H9 (cell line): ENCODE measurements at regions not wholly inside any gene's neighbourhood (a gene's known extent, or its start where the extent isn't known, plus 50 kb on each side); places are given as distances from the start of the nearest gene placed in this dataset.

Source experiments
- DNase-seq: peaks from one replicate; pipeline ENCODE4 v3.0.0-alpha.2; 2017
- H2AFZ ChIP-seq: one replicate; pipeline ENCODE4 v1.6.1; 2013; ENCODE audit warnings: mild to moderate bottlenecking, low read length, control low read depth, moderate library complexity
- H2AK5ac ChIP-seq: 2 replicates; pipeline ENCODE4 v1.6.1; 2013; ENCODE audit warnings: low read length, control low read depth, mixed read lengths; ENCODE audit not compliant: insufficient read length
- H2BK120ac ChIP-seq: one replicate; pipeline ENCODE4 v1.6.1; 2013; ENCODE audit warnings: low read depth, mild to moderate bottlenecking, low read length, control low read depth, inconsistent platforms; ENCODE audit not compliant: poor library complexity, severe bottlenecking
- H2BK12ac ChIP-seq: 2 replicates; pipeline ENCODE4 v1.6.1; 2013; ENCODE audit warnings: low read length, control low read depth, mixed read lengths, low read depth; ENCODE audit not compliant: insufficient read length
- H2BK15ac ChIP-seq: 2 replicates; pipeline ENCODE4 v1.6.1; 2013; ENCODE audit warnings: low read depth, low read length, control low read depth
- H2BK20ac ChIP-seq: one replicate; pipeline ENCODE4 v1.6.1; 2013; ENCODE audit warnings: low read depth, mild to moderate bottlenecking, low read length, control low read depth, inconsistent platforms; ENCODE audit not compliant: poor library complexity, severe bottlenecking
- H2BK5ac ChIP-seq: 2 replicates; pipeline ENCODE4 v1.6.1; 2013; ENCODE audit warnings: low read length, control low read depth, mixed read lengths; ENCODE audit not compliant: insufficient read length
- H3K14ac ChIP-seq: 2 replicates; pipeline ENCODE4 v1.6.1; 2013; ENCODE audit warnings: low read length, control low read depth; ENCODE audit not compliant: insufficient read depth
- H3K18ac ChIP-seq: 2 replicates; pipeline ENCODE4 v1.6.1; 2013; ENCODE audit warnings: low read depth, mild to moderate bottlenecking, mixed read lengths, low read length, control low read depth; ENCODE audit not compliant: insufficient read length
- H3K23ac ChIP-seq: 2 replicates; pipeline ENCODE4 v1.6.1; 2013; ENCODE audit warnings: low read length, control low read depth, mixed read lengths, low read depth; ENCODE audit not compliant: insufficient read length
- H3K23me2 ChIP-seq: 2 replicates; pipeline ENCODE4 v1.6.1; 2013; ENCODE audit warnings: low read depth, mild to moderate bottlenecking, mixed read lengths, low read length, control low read depth; ENCODE audit not compliant: insufficient read length, poor library complexity, severe bottlenecking
- H3K27ac ChIP-seq: 2 replicates; pipeline ENCODE4 v1.5.1; 2013; ENCODE audit warnings: low read length, control low read depth, mixed read lengths, low read depth; ENCODE audit not compliant: insufficient read length
- H3K27me3 ChIP-seq: 2 replicates; pipeline ENCODE4 v1.6.1; 2013; ENCODE audit warnings: low read length, control low read depth, inconsistent platforms; ENCODE audit not compliant: insufficient read depth
- H3K4ac ChIP-seq: 2 replicates; pipeline ENCODE4 v1.6.1; 2013; ENCODE audit warnings: low read depth, mild to moderate bottlenecking, control low read depth, inconsistent platforms, low read length, moderate library complexity
- H3K4me1 ChIP-seq: 2 replicates; pipeline ENCODE4 v1.6.1; 2013; ENCODE audit warnings: low read length, control low read depth, inconsistent platforms; ENCODE audit not compliant: insufficient read depth
- H3K4me2 ChIP-seq: 2 replicates; pipeline ENCODE4 v1.6.1; 2013; ENCODE audit warnings: low read length, control low read depth, mixed read lengths; ENCODE audit not compliant: insufficient read length, insufficient read depth
- H3K56ac ChIP-seq: 2 replicates; pipeline ENCODE4 v1.6.1; 2013; ENCODE audit warnings: low read depth, mild to moderate bottlenecking, mixed read lengths, low read length, control low read depth; ENCODE audit not compliant: insufficient read length
- H3K79me1 ChIP-seq: 2 replicates; pipeline ENCODE4 v1.6.1; 2013; ENCODE audit warnings: low read depth, mild to moderate bottlenecking, moderate library complexity, low read length, control low read depth, inconsistent platforms; ENCODE audit not compliant: insufficient read depth, poor library complexity, severe bottlenecking
- H3K79me2 ChIP-seq: 2 replicates; pipeline ENCODE4 v1.6.1; 2013; ENCODE audit warnings: low read length, control low read depth, inconsistent platforms; ENCODE audit not compliant: insufficient read depth
- H3K9ac ChIP-seq: 2 replicates; pipeline ENCODE4 v1.6.1; 2013; ENCODE audit warnings: low read length, control low read depth, mixed read lengths; ENCODE audit not compliant: insufficient read length; ENCODE audit errors: extremely low read depth
- H3K9me3 ChIP-seq: one replicate; pipeline ENCODE4 v1.6.1; 2013; ENCODE audit warnings: low read depth, low read length, inconsistent platforms; ENCODE audit not compliant: control insufficient read depth
- H3T11ph ChIP-seq: one replicate; pipeline ENCODE4 v1.6.1; 2013; ENCODE audit warnings: mild to moderate bottlenecking, low read length, control low read depth, inconsistent platforms
- H4K20me1 ChIP-seq: one replicate; pipeline ENCODE4 v1.6.1; 2013; ENCODE audit not compliant: control insufficient read depth, insufficient read length, insufficient read depth
- H4K5ac ChIP-seq: 2 replicates; pipeline ENCODE4 v1.6.1; 2013; ENCODE audit warnings: low read depth, mild to moderate bottlenecking, mixed read lengths, low read length, control low read depth; ENCODE audit not compliant: insufficient read length
- H4K8ac ChIP-seq: replicated peaks from 2 replicates; pipeline ENCODE4 v1.6.1; 2013; ENCODE audit warnings: low read length, control low read depth, mixed read lengths, low read depth; ENCODE audit not compliant: insufficient read length
- H4K91ac ChIP-seq: 2 replicates; pipeline ENCODE4 v1.6.1; 2013; ENCODE audit warnings: low read depth, mild to moderate bottlenecking, moderate library complexity, mixed read lengths, low read length, control low read depth; ENCODE audit not compliant: insufficient read length
- H3K27ac Mint-ChIP-seq, 3 experiments: 2 replicates in 2 of 3; 3 replicates in 1 of 3; pipeline ENCODE4 v1.8.0; 2020 to 2021; ENCODE audit warnings: mixed read lengths in 3 of 3, mild to moderate bottlenecking in 1 of 3, moderate library complexity in 1 of 3
- H3K27me3 Mint-ChIP-seq: 2 replicates; pipeline ENCODE4 v1.8.0; 2021; ENCODE audit warnings: low read depth, mild to moderate bottlenecking, moderate library complexity, mixed read lengths
- H3K36me3 Mint-ChIP-seq, 3 experiments: 2 replicates in 2 of 3; 3 replicates in 1 of 3; pipeline ENCODE4 v1.8.0; 2020 to 2021; ENCODE audit warnings: low read depth in 3 of 3, mixed read lengths in 3 of 3; ENCODE audit not compliant: insufficient read depth in 1 of 3
- H3K4me1 Mint-ChIP-seq, 2 experiments: 2 replicates each; pipeline ENCODE4 v1.8.0; 2020; ENCODE audit warnings: mixed read lengths in 2 of 2
- H3K4me3 Mint-ChIP-seq, 2 experiments: 2 replicates in 1 of 2; 3 replicates in 1 of 2; pipeline ENCODE4 v1.8.0; 2020 to 2021; ENCODE audit warnings: mild to moderate bottlenecking in 2 of 2, mixed read lengths in 2 of 2, moderate library complexity in 1 of 2
- H3K9me3 Mint-ChIP-seq, 2 experiments: 2 replicates in 1 of 2; 3 replicates in 1 of 2; pipeline ENCODE4 v1.8.0; 2020; ENCODE audit warnings: mild to moderate bottlenecking in 2 of 2, mixed read lengths in 2 of 2, moderate library complexity in 1 of 2
- WGBS: extraction: QIAGEN DNeasy Blood & Tissue Kit; methylation state at CpG from one replicate; pipeline ENCODE4 v1.1.7; 2013; ENCODE audit warnings: missing lambda C conversion rate, low lambda C conversion rate, mixed read lengths; ENCODE audit not compliant: insufficient read length; ENCODE audit errors: extremely low coverage; 5-methylcytosine and 5-hydroxymethylcytosine counted together
- TF ChIP-seq, protein P1 (sequence below): fragments of 200-600 bp; sonication (generic); conservative IDR thresholded peaks from 3 replicates; pipeline ENCODE4 v1.8.0; 2021; ENCODE audit warnings: antibody characterized with exemption, mild to moderate bottlenecking

DNA sequence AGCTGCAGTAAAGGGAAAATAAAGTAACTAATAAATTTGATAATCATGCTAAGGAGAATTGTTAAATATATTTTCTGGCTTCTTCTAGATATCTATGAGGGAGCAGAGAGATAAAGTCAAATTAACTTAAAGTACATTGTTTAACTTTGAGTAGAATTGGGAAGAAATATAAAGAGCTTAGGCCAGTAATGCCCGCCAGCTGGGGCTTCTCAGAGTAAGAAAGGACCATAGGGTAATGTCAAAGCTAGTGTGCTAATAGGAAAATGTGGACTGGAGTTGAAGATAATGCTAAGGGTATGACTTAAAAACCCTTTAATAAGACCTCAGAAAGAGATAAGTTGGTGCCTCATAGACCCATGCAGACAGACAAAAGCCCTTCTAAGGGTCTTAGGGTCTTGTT is 411.6 kb upstream of the ANO3 start:
- Histone ChIP-seq H3K9me3 (no peaks in the 10 kb centered on the region), H3K4ac (no peak overlapping the region), H4K91ac (no peak overlapping the region), H3K9ac (no peak overlapping the region), H3K18ac (no peak overlapping the region), H4K20me1 (no peaks in the 10 kb centered on the region), H2AFZ (no peak overlapping the region), H2AK5ac (no peak overlapping the region), H2BK120ac (no peak overlapping the region), H2BK15ac (no peak overlapping the region), H3K27me3 (no peaks in the 10 kb centered on the region), H2BK20ac (no peak overlapping the region), H3K4me1 (no peaks in the 10 kb centered on the region), H3K14ac (no peak overlapping the region), H3K27ac (no peak overlapping the region), H2BK5ac (no peak overlapping the region), H3K79me1 (no peaks in the 10 kb centered on the region), H3T11ph (no peak overlapping the region), H4K5ac (no peak overlapping the region), H4K8ac (no peak overlapping the region), H3K23me2 (no peaks in the 10 kb centered on the region), H2BK12ac (no peak overlapping the region), H3K56ac (no peak overlapping the region), H3K79me2 (no peaks in the 10 kb centered on the region), H3K23ac (no peak overlapping the region), H3K4me2 (no peak overlapping the region)
- no peak for DNase-seq
- WGBS, result no CpG with 5 or more reads among the region's 1 CpG
- H3K36me3 Mint-ChIP-seq, result peaks cover 8 to 23% (median 12%) of the 10 kb centered on the region in 3 experiments
- H3K4me1 Mint-ChIP-seq, result no peaks in the 10 kb centered on the region
- H3K27ac Mint-ChIP-seq, result no peak overlapping the region
- H3K9me3 Mint-ChIP-seq, result peaks cover 19 to 27% of the 10 kb centered on the region in 2 experiments
- no peaks in the 10 kb centered on the region for H3K27me3 Mint-ChIP-seq
- TF ChIP-seq, protein P1, sequence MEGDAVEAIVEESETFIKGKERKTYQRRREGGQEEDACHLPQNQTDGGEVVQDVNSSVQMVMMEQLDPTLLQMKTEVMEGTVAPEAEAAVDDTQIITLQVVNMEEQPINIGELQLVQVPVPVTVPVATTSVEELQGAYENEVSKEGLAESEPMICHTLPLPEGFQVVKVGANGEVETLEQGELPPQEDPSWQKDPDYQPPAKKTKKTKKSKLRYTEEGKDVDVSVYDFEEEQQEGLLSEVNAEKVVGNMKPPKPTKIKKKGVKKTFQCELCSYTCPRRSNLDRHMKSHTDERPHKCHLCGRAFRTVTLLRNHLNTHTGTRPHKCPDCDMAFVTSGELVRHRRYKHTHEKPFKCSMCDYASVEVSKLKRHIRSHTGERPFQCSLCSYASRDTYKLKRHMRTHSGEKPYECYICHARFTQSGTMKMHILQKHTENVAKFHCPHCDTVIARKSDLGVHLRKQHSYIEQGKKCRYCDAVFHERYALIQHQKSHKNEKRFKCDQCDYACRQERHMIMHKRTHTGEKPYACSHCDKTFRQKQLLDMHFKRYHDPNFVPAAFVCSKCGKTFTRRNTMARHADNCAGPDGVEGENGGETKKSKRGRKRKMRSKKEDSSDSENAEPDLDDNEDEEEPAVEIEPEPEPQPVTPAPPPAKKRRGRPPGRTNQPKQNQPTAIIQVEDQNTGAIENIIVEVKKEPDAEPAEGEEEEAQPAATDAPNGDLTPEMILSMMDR, result no peak
- H3K4me3 Mint-ChIP-seq, result no peak overlapping the region
